BE2C (cell line): ENCODE measurements at regions not wholly inside any gene's neighbourhood (a gene's known extent, or its start where the extent isn't known, plus 50 kb on each side); places are given as distances from the start of the nearest gene placed in this dataset.
"Not testable (repeated sequence)": the region's sequence is repeated elsewhere in the genome, so short reads cannot be mapped to it uniquely, and the experiment has no call there.

Experiments used
- DNase-seq: peaks from one replicate; pipeline ENCODE4 v3.0.0-alpha.2; 2020
- H3K27me3 ChIP-seq: fragments of 250-450 bp; sonication (Bioruptor Pico); 2 replicates; pipeline ENCODE4 v1.5.1; 2020; ENCODE audit warnings: mild to moderate bottlenecking
- H3K36me3 ChIP-seq: fragments of 250-450 bp; sonication (Bioruptor Pico); 2 replicates; pipeline ENCODE4 v1.5.1; 2020; ENCODE audit warnings: mild to moderate bottlenecking
- H3K4me1 ChIP-seq: fragments of 250-450 bp; sonication (Bioruptor Pico); 2 replicates; pipeline ENCODE4 v1.5.1; 2020
- H3K4me3 ChIP-seq: 2 replicates; pipeline ENCODE4 v1.5.1; 2011; ENCODE audit warnings: low read depth, low read length
- H3K9me3 ChIP-seq: fragments of 250-450 bp; sonication (Bioruptor Pico); 2 replicates; pipeline ENCODE4 v1.5.1; 2020
- TF ChIP-seq, protein P1 (sequence below): IDR thresholded peaks from 2 replicates; pipeline ENCODE4 v1.5.1; 2012; ENCODE audit warnings: mild to moderate bottlenecking, low read depth, low read length

DNA sequence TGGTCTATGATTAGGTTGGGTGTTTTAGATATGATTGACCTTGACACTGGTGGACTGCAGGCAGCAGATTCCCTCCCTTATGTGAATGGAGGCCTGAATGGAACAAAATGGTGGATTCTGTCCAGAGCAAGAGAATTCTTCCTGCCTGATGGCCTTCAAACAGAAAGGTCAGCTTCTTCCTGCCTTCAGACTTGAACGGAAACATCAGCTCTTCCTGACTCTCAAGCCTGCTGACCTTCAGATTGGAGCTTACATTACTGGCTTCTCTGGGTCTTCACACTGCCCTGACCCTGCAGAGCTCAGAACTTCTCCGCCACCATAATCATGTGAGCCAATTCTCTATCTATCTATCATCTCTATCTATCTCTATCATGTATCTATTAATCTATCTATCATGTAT lies 111.6 kb downstream of the RAMP3 start:
- Histone ChIP-seq H3K27me3 (no peaks in the 10 kb centered on the region), H3K36me3 (no peaks in the 10 kb centered on the region), H3K4me1 (no peaks in the 10 kb centered on the region), H3K9me3 (no peaks in the 10 kb centered on the region), H3K4me3 (no peak overlapping the region)
- TF ChIP-seq, protein P1, sequence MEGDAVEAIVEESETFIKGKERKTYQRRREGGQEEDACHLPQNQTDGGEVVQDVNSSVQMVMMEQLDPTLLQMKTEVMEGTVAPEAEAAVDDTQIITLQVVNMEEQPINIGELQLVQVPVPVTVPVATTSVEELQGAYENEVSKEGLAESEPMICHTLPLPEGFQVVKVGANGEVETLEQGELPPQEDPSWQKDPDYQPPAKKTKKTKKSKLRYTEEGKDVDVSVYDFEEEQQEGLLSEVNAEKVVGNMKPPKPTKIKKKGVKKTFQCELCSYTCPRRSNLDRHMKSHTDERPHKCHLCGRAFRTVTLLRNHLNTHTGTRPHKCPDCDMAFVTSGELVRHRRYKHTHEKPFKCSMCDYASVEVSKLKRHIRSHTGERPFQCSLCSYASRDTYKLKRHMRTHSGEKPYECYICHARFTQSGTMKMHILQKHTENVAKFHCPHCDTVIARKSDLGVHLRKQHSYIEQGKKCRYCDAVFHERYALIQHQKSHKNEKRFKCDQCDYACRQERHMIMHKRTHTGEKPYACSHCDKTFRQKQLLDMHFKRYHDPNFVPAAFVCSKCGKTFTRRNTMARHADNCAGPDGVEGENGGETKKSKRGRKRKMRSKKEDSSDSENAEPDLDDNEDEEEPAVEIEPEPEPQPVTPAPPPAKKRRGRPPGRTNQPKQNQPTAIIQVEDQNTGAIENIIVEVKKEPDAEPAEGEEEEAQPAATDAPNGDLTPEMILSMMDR: no peak
- DNase-seq: no peak

DNA sequence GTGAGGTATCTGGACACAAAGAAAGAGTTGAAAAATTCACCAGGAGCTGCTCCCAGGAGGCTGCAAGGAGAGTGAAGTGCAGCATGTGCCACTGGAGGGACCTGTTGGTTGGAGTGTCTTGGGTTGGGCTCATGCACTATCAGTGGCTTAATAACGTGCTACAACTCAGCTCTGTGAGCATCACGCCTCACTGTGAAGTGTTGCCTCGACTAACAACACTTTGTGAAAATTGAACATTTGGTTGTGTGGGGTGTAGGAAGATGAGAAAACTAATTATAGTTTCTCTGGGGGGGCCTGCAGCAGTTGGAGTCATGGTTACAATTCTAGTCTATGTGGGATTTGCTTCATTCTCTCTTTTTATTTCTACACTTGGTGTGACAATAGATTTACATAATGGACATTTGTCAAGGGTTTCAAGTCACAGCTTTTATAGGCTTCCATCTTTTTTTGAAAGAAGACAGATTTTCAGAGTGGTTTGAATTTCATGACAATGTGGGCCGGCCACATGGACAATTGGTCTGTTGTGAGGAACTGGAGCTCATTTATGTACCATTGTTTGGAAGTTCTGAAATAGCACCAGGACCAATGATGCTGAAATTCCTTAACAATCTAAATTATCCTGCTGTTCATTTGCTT lies 121.3 kb downstream of the RAMP3 start:
- Histone ChIP-seq H3K27me3 (no peaks in the 10 kb centered on the region), H3K4me3 (no peak overlapping the region), H3K36me3 (no peaks in the 10 kb centered on the region), H3K9me3 (no peaks in the 10 kb centered on the region), H3K4me1 (no peaks in the 10 kb centered on the region)
- no peak for DNase-seq
- TF ChIP-seq, protein P1: no peak

DNA sequence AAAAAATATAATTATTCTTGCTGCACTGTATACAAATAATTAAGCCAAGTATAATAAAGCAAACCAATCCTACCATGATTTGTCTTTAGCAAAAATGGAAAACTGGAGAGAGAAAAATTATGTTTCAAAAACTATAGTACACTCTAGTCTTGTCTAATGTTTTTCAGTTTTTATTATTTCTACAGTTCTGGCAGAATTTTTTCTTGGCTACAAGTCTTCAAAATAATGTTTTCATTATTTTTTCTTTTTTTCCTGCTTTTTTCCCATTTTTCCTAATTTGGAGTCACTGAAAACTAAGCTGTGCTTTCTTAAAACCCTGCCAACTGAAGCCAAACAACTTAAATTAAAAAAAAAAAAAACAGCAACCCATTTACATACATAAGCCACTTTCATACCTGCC lies 132.0 kb downstream of the RAMP3 start:
- H3K36me3 ChIP-seq, DNase-seq, H3K27me3 ChIP-seq: not testable (repeated sequence)

DNA sequence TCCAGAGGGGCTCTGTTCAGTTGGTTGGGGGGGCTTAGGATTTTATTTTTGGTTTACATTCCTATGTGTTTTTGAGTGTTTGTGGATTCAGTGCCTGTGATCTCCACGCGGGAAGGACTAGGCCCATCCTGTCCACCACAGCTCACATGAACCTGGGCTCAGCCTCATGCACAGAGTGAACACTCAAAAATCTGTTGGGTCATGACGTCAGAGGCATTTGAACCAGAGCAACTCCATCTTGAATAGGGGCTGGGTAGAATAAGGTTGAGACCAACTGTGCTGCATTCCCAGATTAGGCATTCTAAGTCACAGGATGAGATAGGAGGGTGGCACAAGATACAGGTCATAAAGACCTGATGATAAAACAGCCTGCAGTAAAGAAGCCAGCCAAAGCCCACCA lies 133.3 kb downstream of the RAMP3 start:
- DNase-seq: no peak
- H3K9me3 ChIP-seq: no peaks in the 10 kb centered on the region
- no peaks in the 10 kb centered on the region for H3K27me3 ChIP-seq
- no peaks in the 10 kb centered on the region for H3K36me3 ChIP-seq
- TF ChIP-seq, protein P1: no peak
- H3K4me3 ChIP-seq: no peak overlapping the region
- no peaks in the 10 kb centered on the region for H3K4me1 ChIP-seq

More for the DNA sequence above, 132.0 kb downstream of the RAMP3 start:
- H3K4me1 ChIP-seq, H3K9me3 ChIP-seq, H3K4me3 ChIP-seq: not testable (repeated sequence)

DNA sequence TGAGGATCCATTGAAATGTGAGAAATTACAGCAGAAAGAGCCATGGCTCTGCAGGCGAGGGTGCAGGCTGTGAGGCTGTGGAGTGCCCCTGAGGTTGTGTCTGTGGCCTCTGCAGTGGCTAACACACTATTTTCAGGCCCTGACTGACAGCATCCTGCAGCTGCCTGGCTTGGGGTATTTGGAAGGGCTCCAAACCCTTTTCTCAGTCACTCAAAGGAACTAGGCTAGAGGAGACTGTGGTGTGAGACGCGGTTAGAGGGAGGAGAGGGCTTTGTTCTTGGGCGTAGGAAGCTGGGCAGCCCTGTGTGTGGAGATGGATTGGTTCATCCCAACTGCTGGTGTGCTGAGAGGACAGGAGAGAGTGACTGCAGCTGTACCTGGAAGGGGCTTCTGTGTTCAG lies 134.9 kb downstream of the RAMP3 start:
- H3K27me3 ChIP-seq: no peaks in the 10 kb centered on the region
- TF ChIP-seq, protein P1: no peak
- DNase-seq: no peak

DNA sequence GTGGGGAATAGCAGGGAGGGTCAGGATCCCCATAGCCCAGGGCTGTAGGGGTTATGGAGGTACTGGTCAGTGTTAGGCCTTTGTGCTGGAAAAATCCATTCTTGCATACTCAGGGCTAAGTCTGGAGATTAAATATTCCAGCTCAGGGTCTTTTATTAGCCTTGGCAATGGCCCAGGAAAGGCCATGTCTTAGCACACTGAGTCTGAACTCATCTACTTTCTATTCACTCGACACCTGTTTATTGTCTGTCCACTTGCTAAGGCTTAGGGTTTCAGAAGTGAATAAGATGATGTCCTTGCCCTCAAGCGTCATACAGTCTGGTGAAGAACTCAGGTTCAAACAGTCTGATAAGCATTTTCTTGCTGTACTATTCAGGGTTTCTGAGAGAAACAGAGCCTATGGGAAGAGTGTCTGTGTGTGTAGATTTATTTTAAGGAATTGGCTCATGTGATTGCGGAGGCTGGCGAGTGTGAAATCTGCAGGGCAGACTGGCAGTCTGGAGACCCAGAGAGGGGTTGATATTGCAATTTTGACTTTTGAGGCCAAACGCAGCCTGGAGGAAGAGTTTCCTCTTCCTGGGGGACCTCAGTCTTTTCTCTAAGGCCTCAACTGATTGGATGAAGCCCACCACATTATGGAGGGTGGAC lies 135.8 kb downstream of the RAMP3 start:
- TF ChIP-seq, protein P1: no peak
- Histone ChIP-seq H3K27me3 (no peaks in the 10 kb centered on the region), H3K9me3 (no peaks in the 10 kb centered on the region), H3K36me3 (no peaks in the 10 kb centered on the region), H3K4me3 (no peak overlapping the region), H3K4me1 (no peaks in the 10 kb centered on the region)
- no peak for DNase-seq

More for the DNA sequence above, 134.9 kb downstream of the RAMP3 start:
- Histone ChIP-seq H3K4me3 (no peak overlapping the region), H3K36me3 (no peaks in the 10 kb centered on the region), H3K4me1 (no peaks in the 10 kb centered on the region), H3K9me3 (no peaks in the 10 kb centered on the region)
